ENCODE measurements at regions not wholly inside any gene's neighbourhood (a gene's known extent, or its start where the extent isn't known, plus 50 kb on each side); places are given as distances from the start of the nearest gene placed in this dataset.

DNA sequence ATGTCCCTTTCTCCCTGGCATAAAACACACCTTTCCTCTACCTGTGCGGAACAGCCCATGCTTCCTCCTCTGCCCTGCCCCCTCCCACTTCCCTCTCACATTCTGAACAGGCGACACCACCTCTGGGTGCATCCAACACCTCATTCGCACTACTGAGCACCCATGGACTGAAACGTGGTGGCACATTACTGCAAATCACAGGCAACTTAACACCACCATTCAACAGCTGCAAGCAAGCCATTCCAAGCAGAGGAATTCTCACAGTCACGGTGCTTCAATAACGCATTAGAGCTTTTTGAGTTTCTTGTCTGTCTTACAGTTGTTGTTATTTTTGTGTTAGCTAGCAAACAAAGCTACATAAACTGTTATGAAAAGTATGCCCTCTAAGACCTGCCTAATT is 298.2 kb upstream of the TAS2R1 start:
- TF ChIP-seq, protein P1, sequence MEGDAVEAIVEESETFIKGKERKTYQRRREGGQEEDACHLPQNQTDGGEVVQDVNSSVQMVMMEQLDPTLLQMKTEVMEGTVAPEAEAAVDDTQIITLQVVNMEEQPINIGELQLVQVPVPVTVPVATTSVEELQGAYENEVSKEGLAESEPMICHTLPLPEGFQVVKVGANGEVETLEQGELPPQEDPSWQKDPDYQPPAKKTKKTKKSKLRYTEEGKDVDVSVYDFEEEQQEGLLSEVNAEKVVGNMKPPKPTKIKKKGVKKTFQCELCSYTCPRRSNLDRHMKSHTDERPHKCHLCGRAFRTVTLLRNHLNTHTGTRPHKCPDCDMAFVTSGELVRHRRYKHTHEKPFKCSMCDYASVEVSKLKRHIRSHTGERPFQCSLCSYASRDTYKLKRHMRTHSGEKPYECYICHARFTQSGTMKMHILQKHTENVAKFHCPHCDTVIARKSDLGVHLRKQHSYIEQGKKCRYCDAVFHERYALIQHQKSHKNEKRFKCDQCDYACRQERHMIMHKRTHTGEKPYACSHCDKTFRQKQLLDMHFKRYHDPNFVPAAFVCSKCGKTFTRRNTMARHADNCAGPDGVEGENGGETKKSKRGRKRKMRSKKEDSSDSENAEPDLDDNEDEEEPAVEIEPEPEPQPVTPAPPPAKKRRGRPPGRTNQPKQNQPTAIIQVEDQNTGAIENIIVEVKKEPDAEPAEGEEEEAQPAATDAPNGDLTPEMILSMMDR (IDR thresholded peaks at IDR 0.05 in 2 of 3, conservative IDR thresholded peaks at IDR 0.05 in 1 of 3; ENCODE audit: borderline replicate concordance in 1 of 3, insufficient read depth in 1 of 3, low read depth in 2 of 3, low read length in 2 of 3) = no peak
- TF ChIP-seq EGR1 (IDR thresholded peaks at IDR 0.05; ENCODE audit: low read depth) = no peak
